Fibroblast of villous mesenchyme (primary cell): ENCODE measurements at regions not wholly inside any gene's neighbourhood (a gene's known extent, or its start where the extent isn't known, plus 50 kb on each side); places are given as distances from the start of the nearest gene placed in this dataset.

Experiments
- DNase-seq: peaks from one replicate; pipeline ENCODE4 v3.0.0-alpha.2; 2010; ENCODE audit warnings: low read depth
- H3K4me3 ChIP-seq: 2 replicates; pipeline ENCODE4 v1.5.1; 2011; ENCODE audit warnings: low read depth, mild to moderate bottlenecking, low read length
- TF ChIP-seq, protein P1 (sequence below): IDR thresholded peaks from 2 replicates; pipeline ENCODE4 v1.5.1; 2012; ENCODE audit warnings: low read depth, mild to moderate bottlenecking, low read length; ENCODE audit not compliant: insufficient read depth

DNA sequence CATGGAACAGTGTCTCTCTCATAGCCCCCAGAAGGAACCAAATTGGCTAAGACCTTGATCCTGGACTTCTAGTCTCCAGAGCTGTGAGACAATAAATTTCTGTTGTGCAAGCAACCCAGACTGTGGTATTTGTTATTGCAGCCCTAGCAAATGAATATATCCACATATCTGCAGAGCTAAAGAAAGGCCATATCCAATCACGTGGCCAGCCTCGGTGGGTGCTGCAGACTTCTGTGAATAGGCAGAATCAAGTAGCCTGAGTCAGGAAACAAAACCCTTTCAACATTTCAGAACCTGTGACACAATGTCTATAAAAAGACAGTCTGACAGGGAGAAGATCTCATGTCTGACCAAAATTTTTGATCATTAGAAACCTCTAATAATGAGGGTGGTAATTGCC is 71.0 kb upstream of the CPM start:
- no peak overlapping the region for H3K4me3 ChIP-seq
- TF ChIP-seq, protein P1, sequence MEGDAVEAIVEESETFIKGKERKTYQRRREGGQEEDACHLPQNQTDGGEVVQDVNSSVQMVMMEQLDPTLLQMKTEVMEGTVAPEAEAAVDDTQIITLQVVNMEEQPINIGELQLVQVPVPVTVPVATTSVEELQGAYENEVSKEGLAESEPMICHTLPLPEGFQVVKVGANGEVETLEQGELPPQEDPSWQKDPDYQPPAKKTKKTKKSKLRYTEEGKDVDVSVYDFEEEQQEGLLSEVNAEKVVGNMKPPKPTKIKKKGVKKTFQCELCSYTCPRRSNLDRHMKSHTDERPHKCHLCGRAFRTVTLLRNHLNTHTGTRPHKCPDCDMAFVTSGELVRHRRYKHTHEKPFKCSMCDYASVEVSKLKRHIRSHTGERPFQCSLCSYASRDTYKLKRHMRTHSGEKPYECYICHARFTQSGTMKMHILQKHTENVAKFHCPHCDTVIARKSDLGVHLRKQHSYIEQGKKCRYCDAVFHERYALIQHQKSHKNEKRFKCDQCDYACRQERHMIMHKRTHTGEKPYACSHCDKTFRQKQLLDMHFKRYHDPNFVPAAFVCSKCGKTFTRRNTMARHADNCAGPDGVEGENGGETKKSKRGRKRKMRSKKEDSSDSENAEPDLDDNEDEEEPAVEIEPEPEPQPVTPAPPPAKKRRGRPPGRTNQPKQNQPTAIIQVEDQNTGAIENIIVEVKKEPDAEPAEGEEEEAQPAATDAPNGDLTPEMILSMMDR: no peak
- peak; percentile 20 for DNase-seq

DNA sequence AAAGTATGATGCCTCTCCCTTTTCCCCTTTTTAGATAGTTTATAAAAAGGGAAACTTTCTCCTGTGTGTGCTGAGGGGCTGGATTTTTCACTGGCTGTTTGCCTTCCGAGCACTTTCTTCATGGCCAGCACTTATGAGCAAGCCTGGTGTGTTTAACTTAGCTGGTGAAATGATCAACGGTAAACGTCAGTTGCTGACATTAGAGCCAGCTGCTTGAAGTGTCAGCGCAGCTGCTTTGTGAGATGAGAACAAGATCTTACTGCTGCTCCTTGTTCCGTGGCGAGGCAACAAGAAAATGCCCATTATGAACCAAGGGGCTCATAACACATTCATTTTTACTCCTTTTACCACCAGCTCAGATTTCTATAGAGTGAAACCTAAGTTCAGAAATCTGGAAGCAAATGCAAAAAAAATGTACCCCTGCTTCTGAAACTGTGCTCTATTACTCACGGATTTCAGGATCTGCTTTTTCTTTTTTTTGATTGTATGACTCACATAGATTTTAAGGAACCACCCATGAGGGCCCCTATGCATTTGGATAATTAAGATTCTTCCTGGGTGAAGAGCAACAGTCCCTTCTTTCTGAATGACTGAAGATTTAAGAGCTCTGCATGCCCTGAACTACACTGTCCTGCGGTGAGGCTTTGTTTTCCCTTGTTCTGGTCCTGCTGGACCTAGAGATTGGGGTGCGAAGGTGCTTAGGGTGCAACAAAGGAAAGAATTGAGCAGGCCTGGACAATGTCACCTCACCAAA is 74.3 kb upstream of the CPM start:
- TF ChIP-seq, protein P1: no peak
- DNase-seq: peak; percentile 83
- H3K4me3 ChIP-seq: peak overlapping the region; percentile 28

DNA sequence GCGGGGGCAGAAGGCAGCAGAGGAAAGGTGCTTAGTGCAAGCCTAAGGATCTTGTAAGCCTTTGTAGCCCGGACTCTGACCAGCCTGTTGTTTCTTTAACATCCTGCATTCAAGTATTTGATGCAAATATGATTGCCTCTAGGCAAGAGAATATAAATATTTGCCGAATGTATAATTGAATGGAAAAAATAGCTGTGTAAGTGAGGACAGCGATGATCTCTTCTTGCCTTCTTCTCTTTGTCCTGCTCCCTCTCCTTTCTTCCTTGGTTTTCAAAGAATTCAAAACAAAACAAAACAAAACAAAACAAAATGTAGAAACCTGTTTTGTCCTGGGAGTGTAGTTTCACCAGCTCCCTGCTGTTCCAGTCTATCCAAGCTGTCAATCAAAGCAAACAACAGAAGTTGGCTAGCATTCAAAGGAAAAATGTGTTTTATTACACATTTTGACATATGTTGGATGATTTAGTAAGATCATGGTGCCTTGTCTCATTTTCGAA is 74.9 kb upstream of the CPM start:
- no peak overlapping the region for H3K4me3 ChIP-seq
- DNase-seq: peak; percentile 42
- TF ChIP-seq, protein P1: no peak

DNA sequence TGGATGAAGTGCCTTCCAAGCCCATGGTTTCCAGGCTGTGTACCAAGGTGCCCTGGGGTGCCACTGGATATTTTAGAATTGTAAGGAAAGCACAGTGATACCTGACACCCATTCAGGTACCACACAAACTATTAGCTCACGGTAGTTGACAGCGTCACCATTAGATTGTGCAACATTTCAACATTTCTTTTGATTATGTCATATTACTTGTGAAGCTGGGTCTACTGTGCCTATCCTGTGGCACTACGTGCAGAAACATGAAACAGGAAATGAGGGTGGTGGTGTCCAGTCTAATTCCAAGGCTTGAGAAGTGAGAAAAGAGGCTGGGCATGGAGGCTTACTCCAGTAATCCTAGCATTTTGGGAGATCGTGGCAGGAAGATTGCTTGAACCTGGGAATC is 75.5 kb upstream of the CPM start:
- TF ChIP-seq, protein P1: no peak
- DNase-seq: peak; percentile 19

DNA sequence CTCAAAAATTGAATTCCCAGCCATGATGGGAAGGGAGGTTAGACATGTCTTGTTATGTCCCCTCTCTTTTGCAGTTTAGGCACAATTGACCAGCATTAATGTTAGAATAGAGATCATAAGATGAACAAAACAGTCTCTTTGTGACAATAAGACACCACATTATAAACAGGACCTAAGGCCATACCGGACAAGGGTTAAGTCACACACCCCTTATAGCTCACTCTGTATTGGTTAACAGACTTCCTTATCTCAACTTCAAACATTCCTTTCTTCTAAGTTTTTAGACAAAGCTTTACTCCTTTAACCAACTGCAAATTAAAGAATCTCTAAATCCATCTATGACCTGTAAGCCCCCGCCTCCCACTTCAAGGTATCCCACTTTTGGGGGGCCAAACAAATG is 81.1 kb upstream of the CPM start:
- TF ChIP-seq, protein P1: no peak

More for the DNA sequence above, 75.5 kb upstream of the CPM start:
- no peak overlapping the region for H3K4me3 ChIP-seq

DNA sequence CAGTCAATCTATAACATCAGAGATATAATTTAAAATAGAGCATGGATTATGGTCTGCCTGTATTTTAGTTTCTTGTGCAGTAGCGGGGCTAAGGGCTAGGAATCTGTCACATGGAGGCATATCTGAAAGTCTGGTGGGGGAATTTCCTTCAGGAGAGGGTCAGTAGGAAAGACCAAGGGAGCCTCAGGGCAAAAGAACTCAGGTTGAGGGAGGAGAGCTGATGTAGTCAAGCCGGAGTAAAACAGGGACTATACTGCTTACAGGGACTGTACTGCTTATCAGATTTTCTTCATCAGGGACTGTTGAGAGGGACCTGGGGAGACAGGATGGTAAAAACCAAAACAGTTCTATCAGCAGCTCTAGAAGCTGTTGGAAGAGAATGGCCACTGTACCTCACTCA is 82.0 kb upstream of the CPM start:
- DNase-seq: no peak
- TF ChIP-seq, protein P1: no peak
- no peak overlapping the region for H3K4me3 ChIP-seq

More for the DNA sequence above, 81.1 kb upstream of the CPM start:
- H3K4me3 ChIP-seq: no peak overlapping the region
- DNase-seq: no peak
